Subcutaneous abdominal adipose tissue (tissue), 5 donors: ENCODE measurements at regions not wholly inside any gene's neighbourhood (a gene's known extent, or its start where the extent isn't known, plus 50 kb on each side); places are given as distances from the start of the nearest gene placed in this dataset.
A peak's percentile ranks its signal among the peaks of the same experiment; 100 is the strongest.
"Not testable (repeated sequence)": the region's sequence is repeated elsewhere in the genome, so short reads cannot be mapped to it uniquely, and the experiment has no call there.

Experiments used
- H3K27ac ChIP-seq: one replicate; pipeline ENCODE4 v1.7.0; 2013; ENCODE audit warnings: low read depth, mild to moderate bottlenecking, inconsistent platforms, low read length, moderate library complexity
- H3K27me3 ChIP-seq, 5 donors: one replicate each; pipeline ENCODE4 v1.7.0; 2013; ENCODE audit warnings: low read length in 5 of 5, inconsistent platforms in 1 of 5; ENCODE audit not compliant: control insufficient read depth in 5 of 5, insufficient read depth in 4 of 5
- H3K36me3 ChIP-seq, 5 donors: one replicate each; pipeline ENCODE4 v1.7.0; 2013; ENCODE audit warnings: low read length in 5 of 5; ENCODE audit not compliant: control insufficient read depth in 5 of 5, insufficient read depth in 5 of 5
- H3K4me1 ChIP-seq, 5 donors: one replicate each; pipeline ENCODE4 v1.7.0; 2013; ENCODE audit warnings: low read length in 5 of 5, mild to moderate bottlenecking in 3 of 5, moderate library complexity in 1 of 5; ENCODE audit not compliant: control insufficient read depth in 5 of 5, insufficient read depth in 5 of 5
- H3K4me3 ChIP-seq, 5 donors: one replicate each; pipeline ENCODE4 v1.7.0; 2013; ENCODE audit warnings: low read length in 5 of 5, low read depth in 1 of 5
- H3K9ac ChIP-seq, 5 donors: one replicate each; pipeline ENCODE4 v1.7.0; 2013; ENCODE audit warnings: low read length in 5 of 5, mild to moderate bottlenecking in 4 of 5, moderate library complexity in 3 of 5
- H3K9me3 ChIP-seq, 5 donors: one replicate each; pipeline ENCODE4 v1.7.0; 2013; ENCODE audit warnings: low read length in 5 of 5; ENCODE audit not compliant: control insufficient read depth in 5 of 5
- donor health status: healthy.
- donor health status: healthy.
- donor health status: healthy.
- donor health status: healthy.
- donor health status: healthy.

- H3K27ac ChIP-seq, result peak overlapping the region; percentile 38
- H3K9ac ChIP-seq, result peak overlapping the region; percentile 12 to 71 (median 54)
- H3K4me1 ChIP-seq, result peaks cover 0 to 38% (median 24%) of the 10 kb centered on the region in 5 donors
- no peaks in the 10 kb centered on the region for H3K27me3 ChIP-seq
- H3K9me3 ChIP-seq, result no peaks in the 10 kb centered on the region
- H3K36me3 ChIP-seq, result no peaks in the 10 kb centered on the region
- H3K4me3 ChIP-seq, result peak overlapping the region; percentile 63 to 74 (median 68)
Observed at GRCh38 chr20:53660078-53660909, 66.7 kb upstream of the ZNF217 start.

DNA sequence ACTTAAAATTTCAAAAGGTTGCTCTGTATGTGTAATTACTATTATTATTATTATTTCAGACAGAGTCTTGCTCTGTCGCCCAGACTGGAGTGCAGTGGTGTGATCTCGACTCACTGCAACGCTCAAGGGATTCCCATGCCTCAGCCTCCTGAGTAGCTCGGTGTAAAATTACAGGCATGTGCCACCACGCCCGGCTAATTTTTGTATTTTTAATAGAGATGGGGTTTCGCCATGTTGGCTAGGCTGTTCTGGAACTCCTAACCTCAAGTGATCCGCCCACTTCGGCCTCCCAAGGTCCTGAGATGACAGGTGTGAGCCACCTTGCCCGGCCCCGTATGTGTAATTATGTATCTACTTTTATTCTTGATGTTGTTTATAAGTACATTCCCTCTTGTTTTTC lies 65.3 kb upstream of the ZNF217 start:
- Histone ChIP-seq H3K9ac (no peak overlapping the region), H3K4me1 (peaks cover 0 to 44% (median 28%) of the 10 kb centered on the region in 5 donors), H3K27ac (no peak overlapping the region), H3K36me3 (no peaks in the 10 kb centered on the region), H3K27me3 (no peaks in the 10 kb centered on the region), H3K9me3 (no peaks in the 10 kb centered on the region), H3K4me3 (no peak overlapping the region)

DNA sequence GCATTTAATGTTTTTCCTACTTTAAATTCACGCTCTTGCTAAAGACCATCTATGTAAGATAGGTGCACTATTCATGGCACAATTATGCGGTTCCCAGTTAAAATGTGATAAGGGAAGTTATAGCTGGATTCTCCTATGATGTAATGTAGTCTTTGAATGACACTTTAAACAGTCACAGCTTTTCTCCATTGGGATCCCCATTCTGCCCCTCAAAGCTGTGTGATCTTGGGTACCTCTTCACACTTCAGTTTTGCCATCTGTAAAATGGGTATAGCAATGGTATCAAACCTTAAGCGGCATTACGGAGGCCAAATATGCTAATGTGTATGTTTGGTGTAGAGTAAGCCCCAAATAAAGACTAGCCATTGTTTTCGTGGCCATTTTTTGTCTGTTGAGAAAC lies 64.7 kb upstream of the ZNF217 start:
- H3K9ac ChIP-seq, result no peak overlapping the region
- H3K27ac ChIP-seq, result peak overlapping the region; percentile 62
- no peaks in the 10 kb centered on the region for H3K36me3 ChIP-seq
- H3K9me3 ChIP-seq, result no peaks in the 10 kb centered on the region
- H3K27me3 ChIP-seq, result no peaks in the 10 kb centered on the region
- H3K4me3 ChIP-seq, result no peak overlapping the region
- H3K4me1 ChIP-seq, result peaks cover 0 to 49% (median 28%) of the 10 kb centered on the region in 5 donors

DNA sequence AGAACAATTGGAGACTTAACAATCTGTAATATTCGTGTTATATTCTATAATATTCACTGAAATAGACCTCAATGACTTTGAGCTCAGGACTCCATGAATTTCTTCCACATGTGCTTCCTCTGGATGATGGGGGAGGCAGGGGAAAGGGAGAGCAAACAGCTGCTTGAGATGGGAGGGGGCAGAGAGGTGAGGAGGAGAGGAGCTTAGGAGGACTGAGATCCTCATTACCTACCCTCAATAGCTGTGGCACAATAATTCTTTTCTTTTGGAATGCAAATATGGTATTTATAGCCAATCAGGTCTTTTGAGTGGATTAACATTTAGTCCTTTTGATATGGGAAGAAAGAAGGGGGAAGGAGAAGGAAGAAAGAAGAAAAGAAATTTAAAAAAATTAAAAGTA lies 64.1 kb upstream of the ZNF217 start:
- H3K27ac ChIP-seq, result peak overlapping the region; percentile 62
- H3K4me1 ChIP-seq, result peaks cover 0 to 54% (median 33%) of the 10 kb centered on the region in 5 donors
- H3K9me3 ChIP-seq, result no peaks in the 10 kb centered on the region
- H3K27me3 ChIP-seq, result no peaks in the 10 kb centered on the region
- H3K4me3 ChIP-seq, result no peak overlapping the region
- H3K36me3 ChIP-seq, result no peaks in the 10 kb centered on the region
- no peak overlapping the region for H3K9ac ChIP-seq

DNA sequence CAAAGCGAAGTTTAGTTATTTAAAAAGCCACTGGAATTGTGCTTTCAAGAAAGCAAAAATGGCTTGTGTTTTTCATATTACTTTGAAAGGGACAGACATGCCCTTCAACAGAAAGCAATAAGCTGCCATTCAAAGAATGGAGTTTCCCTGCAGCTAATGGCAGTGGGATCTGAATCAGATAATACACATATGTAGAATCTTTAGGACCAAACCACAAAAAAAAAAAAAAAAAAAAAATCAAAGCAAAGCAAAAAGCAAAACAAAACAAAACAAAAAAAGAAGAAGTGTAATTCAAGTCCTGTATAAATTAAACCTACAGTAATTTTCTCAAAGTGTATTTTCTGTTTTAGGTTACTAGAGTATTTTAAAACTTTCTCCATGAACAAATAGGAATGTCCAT lies 63.6 kb upstream of the ZNF217 start:
- no peaks in the 10 kb centered on the region for H3K27me3 ChIP-seq
- no peaks in the 10 kb centered on the region for H3K9me3 ChIP-seq
- H3K4me3 ChIP-seq, result no peak overlapping the region
- H3K4me1 ChIP-seq, result peaks cover 0 to 59% (median 38%) of the 10 kb centered on the region in 5 donors
- H3K9ac ChIP-seq, result peak overlapping the region in 1 of 5 donors; percentile 52
- peak overlapping the region; percentile 62 for H3K27ac ChIP-seq
- H3K36me3 ChIP-seq, result no peaks in the 10 kb centered on the region

DNA sequence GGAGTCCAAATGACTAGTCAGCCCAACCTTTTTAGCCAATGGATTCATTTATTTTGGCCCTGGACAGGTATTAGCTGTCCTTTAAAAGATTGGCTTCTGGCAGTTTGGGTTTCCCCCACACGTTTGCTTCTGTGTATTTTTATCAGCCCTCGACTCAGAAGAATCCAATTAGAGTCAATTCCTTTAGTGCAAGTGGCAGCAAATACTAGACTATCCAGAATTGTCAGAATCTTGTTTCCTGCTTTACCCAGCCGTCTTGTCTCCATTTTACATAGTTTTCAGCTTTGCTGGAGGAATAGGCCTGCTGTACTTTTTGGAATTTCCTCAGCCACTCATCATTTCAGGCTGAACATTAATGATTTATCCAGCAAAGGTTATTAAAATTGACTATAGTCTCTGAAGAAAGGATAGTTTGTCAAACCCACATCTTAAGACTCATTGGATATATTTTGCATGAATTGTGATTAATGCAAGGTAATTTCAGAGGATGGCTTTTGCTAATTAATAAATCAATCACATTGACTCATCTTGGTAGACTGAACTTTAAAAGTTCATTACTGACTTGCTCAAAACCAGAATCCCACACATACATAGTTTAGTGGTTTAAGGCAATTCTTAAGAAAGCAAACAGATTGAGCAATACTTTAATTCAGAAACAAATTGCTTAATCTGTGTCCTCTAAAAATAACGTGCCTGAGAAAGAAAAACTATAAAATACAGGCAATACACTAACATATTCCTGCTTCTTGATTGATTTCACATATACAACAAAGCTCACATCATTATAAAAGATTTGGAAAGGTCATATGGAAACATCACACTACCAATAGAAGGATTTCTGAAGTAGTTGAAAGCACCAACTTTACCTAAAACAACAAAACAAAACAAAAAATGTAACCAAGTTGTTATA lies 62.9 kb upstream of the ZNF217 start:
- Histone ChIP-seq H3K27me3 (no peaks in the 10 kb centered on the region), H3K27ac (peak overlapping the region; percentile 62), H3K4me3 (no peak overlapping the region), H3K36me3 (no peaks in the 10 kb centered on the region), H3K4me1 (peaks cover 0 to 59% (median 42%) of the 10 kb centered on the region in 5 donors), H3K9me3 (no peaks in the 10 kb centered on the region), H3K9ac (peak overlapping the region in 2 of 5 donors; percentile 47 to 52)

- H3K36me3 ChIP-seq, result no peaks in the 10 kb centered on the region
- peak overlapping the region; percentile 61 for H3K27ac ChIP-seq
- H3K9me3 ChIP-seq, result no peaks in the 10 kb centered on the region
- H3K27me3 ChIP-seq, result no peaks in the 10 kb centered on the region
- no peak overlapping the region for H3K4me3 ChIP-seq
- peaks cover 0 to 53% (median 37%) of the 10 kb centered on the region in 5 donors for H3K4me1 ChIP-seq
- H3K9ac ChIP-seq, result peak overlapping the region in 1 of 5 donors; percentile 30
Observed at GRCh38 chr20:53655625-53656292, 62.1 kb upstream of the ZNF217 start.

GRCh38 chr20:53654932-53655624 lies 61.4 kb upstream of the ZNF217 start:
- peak overlapping the region in 1 of 5 donors; percentile 29 for H3K4me3 ChIP-seq
- no peaks in the 10 kb centered on the region for H3K9me3 ChIP-seq
- peak overlapping the region; percentile 61 for H3K27ac ChIP-seq
- H3K36me3 ChIP-seq, result no peaks in the 10 kb centered on the region
- peak overlapping the region in 2 of 5 donors; percentile 30 to 35 for H3K9ac ChIP-seq
- no peaks in the 10 kb centered on the region for H3K27me3 ChIP-seq
- peaks cover 0 to 46% (median 31%) of the 10 kb centered on the region in 5 donors for H3K4me1 ChIP-seq

GRCh38 chr20:53654521-53654920 lies 60.9 kb upstream of the ZNF217 start:
- not testable (repeated sequence) for H3K27ac ChIP-seq, H3K9me3 ChIP-seq, H3K4me3 ChIP-seq, H3K9ac ChIP-seq, H3K36me3 ChIP-seq, H3K27me3 ChIP-seq
- H3K4me1 ChIP-seq, result peaks cover 0 to 45% (median 31%) of the 10 kb centered on the region in 5 donors
